Hepatocyte (in vitro differentiated cells): ENCODE measurements at regions not wholly inside any gene's neighbourhood (a gene's known extent, or its start where the extent isn't known, plus 50 kb on each side); places are given as distances from the start of the nearest gene placed in this dataset.

Experiments used
- CTCF ChIP-seq: fragments of 200-600 bp; sonication (generic); IDR thresholded peaks from 2 replicates; pipeline ENCODE4 v1.5.1; 2016; ENCODE audit warnings: antibody characterized with exemption, mild to moderate bottlenecking; ENCODE audit not compliant: poor library complexity
- EZH2 ChIP-seq: fragments of 200-600 bp; sonication (generic); IDR thresholded peaks from 2 replicates; pipeline ENCODE4 v1.6.1; 2016; ENCODE audit warnings: antibody characterized with exemption, mild to moderate bottlenecking, borderline replicate concordance

- TF ChIP-seq CTCF: no peak
- no peak for TF ChIP-seq EZH2
These were observed 88.0 kb upstream of the PBX1 start for GRCh38 chr1:164470996-164471395.
